ENCODE measurements at regions not wholly inside any gene's neighbourhood (a gene's known extent, or its start where the extent isn't known, plus 50 kb on each side); places are given as distances from the start of the nearest gene placed in this dataset.

DNA sequence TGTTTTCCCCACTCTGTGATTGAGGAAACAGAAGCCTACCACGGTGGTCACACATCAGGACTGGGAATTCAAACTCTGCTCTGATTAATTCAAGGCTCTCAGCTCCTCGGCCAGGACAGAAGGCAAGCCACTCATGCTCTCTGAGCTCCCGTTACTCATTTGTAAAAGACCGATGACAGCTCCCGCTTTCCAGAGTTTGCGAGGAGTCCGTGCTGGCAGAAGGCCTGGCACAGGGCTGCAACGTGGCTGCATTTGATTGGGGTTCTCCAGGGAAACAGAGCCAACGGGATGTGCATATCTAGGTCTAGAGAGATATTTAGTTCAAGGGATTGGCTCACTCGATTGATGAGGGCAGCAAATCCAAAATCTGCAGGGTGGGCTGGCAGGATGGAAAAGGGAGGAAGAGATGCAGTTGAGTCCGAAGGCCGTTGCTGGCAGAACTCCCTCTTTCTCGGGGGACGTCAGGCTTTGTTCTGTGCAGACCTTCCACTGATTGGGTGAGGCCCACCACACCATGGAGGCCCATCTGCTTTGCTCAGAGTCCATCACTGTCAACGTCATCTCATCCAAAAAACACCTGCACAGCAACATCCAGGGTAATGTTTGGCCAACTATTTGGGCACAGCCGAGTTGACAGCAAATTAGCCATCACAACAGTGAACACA is 215.5 kb upstream of the RPL38 start:
- TF ChIP-seq, protein P1, sequence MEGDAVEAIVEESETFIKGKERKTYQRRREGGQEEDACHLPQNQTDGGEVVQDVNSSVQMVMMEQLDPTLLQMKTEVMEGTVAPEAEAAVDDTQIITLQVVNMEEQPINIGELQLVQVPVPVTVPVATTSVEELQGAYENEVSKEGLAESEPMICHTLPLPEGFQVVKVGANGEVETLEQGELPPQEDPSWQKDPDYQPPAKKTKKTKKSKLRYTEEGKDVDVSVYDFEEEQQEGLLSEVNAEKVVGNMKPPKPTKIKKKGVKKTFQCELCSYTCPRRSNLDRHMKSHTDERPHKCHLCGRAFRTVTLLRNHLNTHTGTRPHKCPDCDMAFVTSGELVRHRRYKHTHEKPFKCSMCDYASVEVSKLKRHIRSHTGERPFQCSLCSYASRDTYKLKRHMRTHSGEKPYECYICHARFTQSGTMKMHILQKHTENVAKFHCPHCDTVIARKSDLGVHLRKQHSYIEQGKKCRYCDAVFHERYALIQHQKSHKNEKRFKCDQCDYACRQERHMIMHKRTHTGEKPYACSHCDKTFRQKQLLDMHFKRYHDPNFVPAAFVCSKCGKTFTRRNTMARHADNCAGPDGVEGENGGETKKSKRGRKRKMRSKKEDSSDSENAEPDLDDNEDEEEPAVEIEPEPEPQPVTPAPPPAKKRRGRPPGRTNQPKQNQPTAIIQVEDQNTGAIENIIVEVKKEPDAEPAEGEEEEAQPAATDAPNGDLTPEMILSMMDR (IDR thresholded peaks at IDR 0.05): no peak
- TF ChIP-seq POLR2A (IDR thresholded peaks at IDR 0.05) (no peak), POLR2AphosphoS5 (IDR thresholded peaks at IDR 0.05) (no peak)

All from breast epithelium (tissue), 3 donors.